Thoracic aorta (tissue), 2 donors: ENCODE measurements at regions not wholly inside any gene's neighbourhood (a gene's known extent, or its start where the extent isn't known, plus 50 kb on each side); places are given as distances from the start of the nearest gene placed in this dataset.

Experiments used
- ATAC-seq: fragments of 150-250 bp; one replicate; pipeline ENCODE4 v1.8.0; 2017; ENCODE audit warnings: low read depth; ENCODE audit not compliant: insufficient number of reproducible peaks, low FRiP score
- DNase-seq: peaks from one replicate; pipeline ENCODE4 v3.0.0-alpha.2; 2020; ENCODE audit warnings: low spot score
- H3K27ac ChIP-seq, 2 donors: fragments of 200-600 bp; sonication (generic); 1 replicate in 1 of 2; 2 replicates in 1 of 2; pipeline ENCODE4 v1.5.1; 2016; ENCODE audit warnings: mild to moderate bottlenecking in 2 of 2, moderate library complexity in 2 of 2
- H3K27me3 ChIP-seq: fragments of 200-600 bp; sonication (generic); replicated peaks from 2 replicates; pipeline ENCODE4 v1.6.0; 2016; ENCODE audit warnings: mild to moderate bottlenecking; ENCODE audit not compliant: insufficient read depth
- H3K36me3 ChIP-seq: fragments of 200-600 bp; sonication (generic); one replicate; pipeline ENCODE4 v1.5.1; 2016
- H3K4me1 ChIP-seq, 2 donors: fragments of 200-600 bp; sonication (generic); 1 replicate in 1 of 2; 2 replicates in 1 of 2; pipeline versions ENCODE4 v1.5.1 to v1.6.0; 2016; ENCODE audit warnings: low read depth in 2 of 2, mild to moderate bottlenecking in 1 of 2; ENCODE audit not compliant: control insufficient read depth in 1 of 2
- H3K4me3 ChIP-seq: fragments of 200-600 bp; sonication (generic); 2 replicates; pipeline ENCODE4 v1.5.1; 2016; ENCODE audit warnings: mild to moderate bottlenecking
- H3K9me3 ChIP-seq: fragments of 200-600 bp; sonication (generic); 2 replicates; pipeline ENCODE4 v1.5.1; 2016
- TF ChIP-seq, protein P1 (sequence below): fragments of 200-600 bp; sonication (generic); IDR thresholded peaks from one replicate; pipeline ENCODE4 v1.5.1; 2019; ENCODE audit warnings: antibody characterized with exemption

- TF ChIP-seq, protein P1, sequence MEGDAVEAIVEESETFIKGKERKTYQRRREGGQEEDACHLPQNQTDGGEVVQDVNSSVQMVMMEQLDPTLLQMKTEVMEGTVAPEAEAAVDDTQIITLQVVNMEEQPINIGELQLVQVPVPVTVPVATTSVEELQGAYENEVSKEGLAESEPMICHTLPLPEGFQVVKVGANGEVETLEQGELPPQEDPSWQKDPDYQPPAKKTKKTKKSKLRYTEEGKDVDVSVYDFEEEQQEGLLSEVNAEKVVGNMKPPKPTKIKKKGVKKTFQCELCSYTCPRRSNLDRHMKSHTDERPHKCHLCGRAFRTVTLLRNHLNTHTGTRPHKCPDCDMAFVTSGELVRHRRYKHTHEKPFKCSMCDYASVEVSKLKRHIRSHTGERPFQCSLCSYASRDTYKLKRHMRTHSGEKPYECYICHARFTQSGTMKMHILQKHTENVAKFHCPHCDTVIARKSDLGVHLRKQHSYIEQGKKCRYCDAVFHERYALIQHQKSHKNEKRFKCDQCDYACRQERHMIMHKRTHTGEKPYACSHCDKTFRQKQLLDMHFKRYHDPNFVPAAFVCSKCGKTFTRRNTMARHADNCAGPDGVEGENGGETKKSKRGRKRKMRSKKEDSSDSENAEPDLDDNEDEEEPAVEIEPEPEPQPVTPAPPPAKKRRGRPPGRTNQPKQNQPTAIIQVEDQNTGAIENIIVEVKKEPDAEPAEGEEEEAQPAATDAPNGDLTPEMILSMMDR = no peak
- Histone ChIP-seq H3K27me3 (no peaks in the 10 kb centered on the region), H3K36me3 (no peaks in the 10 kb centered on the region), H3K4me3 (no peak overlapping the region), H3K9me3 (peaks cover 3% of the 10 kb centered on the region), H3K4me1 (peaks cover 0 to 9% of the 10 kb centered on the region in 2 donors), H3K27ac (no peak overlapping the region)
- no peak for ATAC-seq
- no peak for DNase-seq
Observed at GRCh38 chr18:33835419-33835818, 257.4 kb downstream of the ASXL3 start.

DNA sequence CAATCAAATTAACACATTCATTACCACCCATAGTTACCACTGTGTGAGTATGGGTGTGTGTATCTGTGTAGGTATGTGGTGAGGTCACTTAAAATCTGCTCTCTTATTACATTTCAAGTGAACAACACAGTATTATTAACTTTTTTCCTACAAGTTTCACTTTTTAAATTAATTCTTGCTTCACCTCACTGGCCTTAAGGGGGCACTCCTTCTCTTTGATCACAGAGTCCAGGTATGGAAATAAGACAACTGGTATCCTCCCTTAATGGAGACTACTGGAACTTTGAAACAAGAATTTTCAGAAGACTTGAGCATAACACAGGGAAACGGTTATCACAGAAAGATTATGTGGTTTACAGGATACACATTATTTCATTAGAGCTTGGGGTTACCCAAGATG lies 255.8 kb downstream of the ASXL3 start:
- no peak for DNase-seq
- no peak for ATAC-seq
- no peaks in the 10 kb centered on the region for H3K27me3 ChIP-seq
- TF ChIP-seq, protein P1 = no peak
- H3K4me3 ChIP-seq = no peak overlapping the region
- H3K4me1 ChIP-seq = no peaks in the 10 kb centered on the region
- no peaks in the 10 kb centered on the region for H3K36me3 ChIP-seq
- H3K27ac ChIP-seq = no peak overlapping the region
- peaks cover 3% of the 10 kb centered on the region for H3K9me3 ChIP-seq

DNA sequence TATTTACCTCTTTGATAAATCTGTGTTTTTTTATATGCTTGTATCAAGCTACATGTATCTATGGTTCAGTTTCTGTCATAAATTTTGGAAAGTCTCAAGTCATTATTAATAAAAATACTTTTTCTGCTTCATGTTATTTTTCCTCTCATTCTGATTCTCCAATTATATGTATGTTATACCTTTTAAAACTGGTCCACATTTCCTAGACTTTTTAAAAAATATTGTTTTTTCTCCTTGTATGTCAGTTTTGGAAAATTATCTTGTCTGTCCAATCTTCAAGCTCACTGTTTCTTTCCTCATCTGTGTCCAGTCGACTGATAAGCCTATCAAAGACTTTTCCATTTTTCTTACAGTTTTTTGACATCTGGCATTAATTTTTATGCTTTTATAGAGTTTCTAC lies 253.4 kb downstream of the ASXL3 start:
- Histone ChIP-seq H3K36me3 (no peaks in the 10 kb centered on the region), H3K9me3 (peaks cover 3% of the 10 kb centered on the region), H3K4me1 (no peaks in the 10 kb centered on the region), H3K27ac (no peak overlapping the region), H3K27me3 (no peaks in the 10 kb centered on the region), H3K4me3 (no peak overlapping the region)
- DNase-seq = no peak
- no peak for ATAC-seq
- TF ChIP-seq, protein P1 = no peak

GRCh38 chr18:33830213-33830612 lies 252.2 kb downstream of the ASXL3 start:
- peaks cover 3% of the 10 kb centered on the region for H3K9me3 ChIP-seq

GRCh38 chr18:33828949-33829348 lies 250.9 kb downstream of the ASXL3 start:
- Histone ChIP-seq H3K9me3 (peaks cover 3% of the 10 kb centered on the region), H3K27me3 (no peaks in the 10 kb centered on the region), H3K36me3 (no peaks in the 10 kb centered on the region), H3K27ac (no peak overlapping the region), H3K4me3 (no peak overlapping the region), H3K4me1 (no peaks in the 10 kb centered on the region)
- no peak for ATAC-seq
- DNase-seq = no peak
- TF ChIP-seq, protein P1 = no peak

More at GRCh38 chr18:33830213-33830612, 252.2 kb downstream of the ASXL3 start:
- Histone ChIP-seq H3K36me3 (no peaks in the 10 kb centered on the region), H3K27me3 (no peaks in the 10 kb centered on the region), H3K4me1 (no peaks in the 10 kb centered on the region), H3K4me3 (no peak overlapping the region), H3K27ac (no peak overlapping the region)
- DNase-seq = no peak
- TF ChIP-seq, protein P1 = no peak
- ATAC-seq = no peak
